NCI-H1105 treated with DMSO at 0.1 percent for 48 hours (cell line): ENCODE measurements at regions not wholly inside any gene's neighbourhood (a gene's known extent, or its start where the extent isn't known, plus 50 kb on each side); places are given as distances from the start of the nearest gene placed in this dataset.

Experiments used
- DNase-seq: peaks from one replicate; lab custom pipeline; 2025; lab: John Stamatoyannopoulos, UW

DNA sequence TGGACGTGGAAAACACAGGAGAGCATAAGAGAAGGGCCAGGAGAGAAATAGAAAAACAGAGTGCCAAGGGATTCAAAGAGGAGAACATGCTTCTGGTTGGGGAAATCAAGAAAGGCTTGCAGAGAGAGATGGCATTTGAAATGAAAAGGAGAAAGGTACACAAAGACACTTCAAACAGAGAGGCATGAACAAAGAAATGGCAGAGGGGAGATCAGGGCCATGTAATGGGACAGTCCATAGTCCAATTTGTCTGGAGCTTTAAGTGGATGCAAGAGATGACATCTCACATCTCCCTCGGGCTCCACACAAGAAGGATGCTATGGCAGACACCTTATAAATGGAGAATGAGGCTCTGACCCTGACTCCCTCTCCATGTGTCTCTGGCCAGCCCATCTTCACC lies 331.1 kb downstream of the MLLT3 start:
- no peak for DNase-seq

DNA sequence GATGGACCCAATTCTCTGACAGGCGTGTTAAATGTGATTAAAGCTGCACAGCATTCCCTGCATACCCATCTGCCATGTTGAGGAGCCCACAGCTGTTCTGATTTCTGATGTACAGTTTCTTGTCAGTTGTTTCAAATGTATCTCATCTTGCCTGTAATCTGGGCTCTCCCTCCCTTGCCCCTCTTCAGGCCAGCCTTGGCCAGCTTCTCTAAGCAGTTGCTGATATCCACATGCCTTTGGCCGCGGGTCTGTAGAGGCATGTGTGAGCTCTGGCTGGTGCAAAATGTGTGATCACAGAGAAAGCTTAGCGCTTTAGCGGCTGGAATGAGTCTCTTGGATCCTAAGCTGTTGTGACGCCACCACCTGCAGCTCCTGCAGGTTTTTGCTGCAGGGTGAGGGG lies 332.0 kb downstream of the MLLT3 start:
- no peak for DNase-seq

DNA sequence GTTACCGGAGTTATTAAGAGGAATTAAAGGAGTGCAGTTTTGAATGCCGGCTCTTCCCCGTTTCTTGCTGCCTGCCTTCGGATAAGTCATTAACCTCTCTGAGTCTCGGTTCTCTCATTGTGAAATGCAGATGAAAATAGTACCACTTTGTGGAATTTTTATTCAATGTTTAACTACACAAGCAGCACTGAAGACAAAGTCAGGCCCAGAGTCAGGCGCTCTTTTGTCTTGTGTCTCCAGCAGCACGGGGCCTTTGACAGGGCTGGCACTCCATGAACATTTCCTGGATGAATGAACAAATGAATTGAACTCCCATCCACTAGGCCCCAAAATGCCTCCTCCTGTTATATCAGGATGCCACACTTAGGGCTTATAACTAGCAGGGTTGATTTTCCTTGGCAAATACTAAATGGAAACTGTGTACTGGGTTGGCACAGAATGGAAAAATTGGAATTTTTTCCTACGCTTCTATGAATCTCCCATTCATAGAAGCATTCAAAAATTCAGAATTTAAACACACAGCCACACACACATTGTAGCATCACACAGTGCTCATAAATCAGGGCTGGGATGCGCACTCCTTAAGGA lies 332.8 kb downstream of the MLLT3 start:
- no peak for DNase-seq

GRCh38 chr9:20286969-20287368 lies 335.3 kb downstream of the MLLT3 start:
- DNase-seq = no peak

DNA sequence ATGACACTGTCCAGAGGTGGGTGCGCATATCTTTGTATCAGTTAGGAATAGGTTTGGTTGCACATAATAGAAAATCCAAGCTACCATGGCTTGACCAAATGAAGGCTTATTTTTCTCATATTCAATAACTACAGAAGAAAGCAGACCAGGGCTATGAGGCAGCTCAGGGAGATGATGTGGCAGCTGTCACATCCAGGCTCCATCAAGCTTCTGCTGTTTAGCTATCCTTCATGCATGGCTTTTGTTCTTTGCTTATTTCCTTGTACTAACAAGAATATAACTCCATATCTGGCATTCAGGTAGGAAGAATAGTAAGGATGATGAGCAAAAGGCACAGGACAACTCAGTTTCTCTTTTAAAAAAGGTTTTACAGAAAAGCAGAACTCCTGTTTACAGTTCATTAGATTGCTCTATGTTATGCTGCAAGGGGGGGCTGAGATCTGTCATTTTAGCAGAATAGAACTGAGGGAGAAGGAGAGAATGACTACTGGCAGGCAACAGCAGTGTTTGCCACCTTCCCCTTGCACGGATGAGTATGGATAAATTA lies 336.1 kb downstream of the MLLT3 start:
- DNase-seq = no peak

DNA sequence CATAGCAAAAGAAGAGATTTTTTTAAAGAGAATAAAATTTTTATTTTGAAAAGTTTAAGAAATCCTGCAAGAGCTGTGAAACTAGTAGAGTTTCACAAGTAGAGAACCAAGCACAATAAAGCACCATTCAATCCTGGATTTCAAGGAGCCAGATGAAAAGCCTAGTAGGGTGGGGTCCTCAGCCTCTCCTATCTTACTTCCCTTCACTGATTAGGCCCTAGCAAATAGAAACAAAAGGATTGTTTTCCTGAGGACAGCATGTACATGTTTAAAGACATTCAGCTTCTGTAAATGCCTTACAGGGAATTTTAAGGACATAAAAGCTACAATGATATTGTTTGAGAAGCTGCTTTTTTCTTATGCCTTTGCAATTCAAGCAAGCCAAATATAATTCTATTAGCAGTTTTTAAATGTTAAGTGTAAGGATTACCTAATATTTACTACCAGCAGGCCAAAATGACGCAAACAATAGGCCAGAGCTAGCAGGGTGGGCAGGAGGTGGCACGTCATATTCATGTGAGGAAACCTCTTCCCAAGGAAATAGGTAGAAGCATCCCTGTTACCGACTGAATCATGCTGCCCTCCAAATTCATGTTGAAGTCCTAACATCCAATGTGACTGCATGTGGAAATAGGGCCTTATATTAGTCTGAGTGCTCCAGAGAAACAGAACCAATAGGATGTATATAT lies 337.6 kb downstream of the MLLT3 start:
- no peak for DNase-seq

GRCh38 chr9:20280330-20280729 lies 342.0 kb downstream of the MLLT3 start:
- DNase-seq = no peak

DNA sequence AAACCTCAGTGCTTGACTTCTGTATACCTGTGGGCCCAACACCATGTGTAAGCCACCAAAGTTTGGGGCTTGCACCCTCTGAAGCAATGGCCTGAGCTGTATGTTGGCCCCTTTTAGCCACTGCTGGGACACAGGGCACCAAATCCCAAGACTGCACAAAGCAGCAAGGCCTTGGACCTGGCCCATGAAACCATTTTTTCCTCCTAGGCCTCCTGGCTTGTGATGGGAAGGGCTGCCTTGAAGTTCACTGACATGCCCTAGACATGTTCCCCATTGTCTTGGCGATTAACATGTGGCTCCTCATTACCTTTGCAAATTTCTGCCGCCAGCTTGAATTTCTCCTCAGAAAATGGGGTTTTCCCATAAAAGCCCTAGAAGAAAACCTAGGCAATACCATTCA lies 345.5 kb downstream of the MLLT3 start:
- no peak for DNase-seq

DNA sequence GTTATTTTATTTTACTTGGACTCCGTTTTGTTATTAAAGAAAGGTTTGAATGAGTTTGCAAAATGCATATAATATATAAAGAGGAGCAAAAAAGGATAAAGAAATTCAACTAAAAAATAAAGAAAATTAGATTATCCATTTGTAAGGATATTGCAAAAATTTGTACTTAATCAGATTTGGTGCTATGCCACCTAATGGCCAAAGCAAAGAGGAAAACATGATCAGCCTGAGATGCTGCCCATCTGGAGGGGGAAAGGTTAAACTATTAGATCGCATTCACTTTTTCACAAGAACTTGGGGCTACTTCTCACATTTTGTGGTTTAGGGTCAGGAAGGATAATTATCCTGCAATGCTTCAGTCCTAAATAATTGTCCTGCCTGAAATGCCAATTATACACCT lies 350.6 kb downstream of the MLLT3 start:
- DNase-seq = no peak

GRCh38 chr9:20271096-20271495 lies 351.2 kb downstream of the MLLT3 start:
- DNase-seq = no peak

DNA sequence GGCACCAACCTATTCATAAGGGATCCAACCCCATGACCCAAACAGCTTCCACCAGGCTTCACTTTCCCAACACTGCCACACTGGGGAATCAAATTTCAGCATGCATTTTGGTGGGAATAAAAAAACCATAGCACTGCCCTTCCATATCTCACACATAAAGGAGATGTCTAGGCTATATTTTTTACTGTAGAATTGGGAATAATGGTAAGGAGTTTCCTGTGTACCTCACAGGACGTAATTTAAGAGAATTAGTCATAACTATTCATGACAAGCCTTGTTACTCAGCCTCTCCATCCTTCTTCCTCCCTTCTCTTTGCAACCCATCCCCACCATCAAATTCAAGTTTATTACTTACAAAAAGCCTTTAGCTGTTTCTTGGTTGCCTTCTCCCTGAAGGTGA lies 352.1 kb downstream of the MLLT3 start:
- no peak for DNase-seq

GRCh38 chr9:20269620-20270019 lies 352.7 kb downstream of the MLLT3 start:
- DNase-seq = no peak

- no peak for DNase-seq
Measured at GRCh38 chr9:20264896-20265295, 357.4 kb downstream of the MLLT3 start.

DNA sequence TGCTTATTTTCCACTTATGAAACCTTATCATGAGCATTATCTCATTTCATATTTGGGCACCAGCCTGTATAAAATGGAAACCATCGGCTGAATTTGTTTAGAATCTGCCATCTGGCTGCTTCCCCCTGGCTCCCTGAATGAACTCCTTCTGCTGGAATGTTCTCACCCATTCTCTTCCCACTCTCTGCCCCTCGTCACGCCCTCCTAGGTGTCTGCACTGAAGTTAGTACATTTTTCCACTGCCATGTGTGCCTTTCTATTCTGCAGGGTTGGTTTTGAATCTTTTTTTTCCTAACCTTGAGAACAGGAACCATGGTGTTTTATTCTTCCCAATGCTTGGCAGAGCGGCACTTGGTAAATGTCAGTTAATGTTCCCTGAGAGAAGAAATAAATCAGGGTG lies 359.7 kb downstream of the MLLT3 start:
- DNase-seq = no peak

DNA sequence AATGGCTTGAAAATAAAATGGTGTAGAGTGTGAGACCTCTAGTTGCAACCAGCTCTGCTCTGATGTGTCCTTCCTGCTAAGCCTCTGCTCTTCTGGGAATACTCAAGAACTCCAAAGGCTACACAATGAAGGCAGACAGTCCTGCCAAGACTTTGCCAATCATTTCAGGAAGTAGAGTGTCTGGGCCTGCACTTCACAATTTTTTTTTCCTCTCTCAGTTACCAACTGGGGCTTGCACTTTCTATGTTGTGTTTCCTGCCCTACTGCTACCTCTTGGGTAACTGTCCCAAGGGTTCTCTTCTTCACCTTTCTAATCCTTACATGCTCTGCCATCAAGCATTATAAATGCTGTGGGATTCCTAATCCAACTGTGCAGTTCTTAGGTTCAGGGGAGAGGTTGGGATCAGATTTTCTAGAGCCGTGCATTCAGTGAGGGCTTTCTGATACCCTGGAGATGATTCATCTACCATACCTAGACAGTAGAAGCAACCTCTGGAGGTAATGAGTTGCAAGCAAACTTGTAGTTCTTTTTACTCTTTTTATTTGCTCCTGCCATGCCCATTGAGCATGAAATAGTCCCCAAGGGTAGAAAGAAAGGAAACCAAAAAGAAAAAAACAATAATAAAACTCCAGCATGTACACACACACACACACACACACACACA lies 365.9 kb downstream of the MLLT3 start:
- no peak for DNase-seq

- no peak for DNase-seq
Measured at GRCh38 chr9:20255052-20255451, 367.2 kb downstream of the MLLT3 start.

- DNase-seq = no peak
Measured at GRCh38 chr9:20253635-20254034, 368.7 kb downstream of the MLLT3 start.

- no peak for DNase-seq
Measured at GRCh38 chr9:20252778-20253177, 369.5 kb downstream of the MLLT3 start.

DNA sequence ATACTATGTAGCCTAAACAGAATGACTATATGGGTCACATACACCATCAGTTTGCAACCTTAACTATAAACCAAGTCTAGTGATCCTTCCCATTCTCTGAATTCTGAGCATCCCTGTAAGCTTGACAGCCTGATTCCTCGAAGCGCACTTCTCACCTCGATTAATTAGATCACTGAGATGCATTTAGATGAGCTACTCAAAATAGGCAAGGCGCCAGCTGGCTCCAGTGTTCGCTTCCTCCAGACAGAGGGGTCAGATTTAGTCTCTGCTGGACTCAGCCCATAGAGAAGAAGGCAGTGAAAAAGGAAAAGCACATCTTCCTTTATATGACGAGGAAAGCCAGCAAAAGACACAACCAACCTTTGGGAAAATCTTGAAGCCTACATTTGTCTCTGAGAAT lies 371.5 kb downstream of the MLLT3 start:
- no peak for DNase-seq

- no peak for DNase-seq
Measured at GRCh38 chr9:20244271-20244670, 378.0 kb downstream of the MLLT3 start.

DNA sequence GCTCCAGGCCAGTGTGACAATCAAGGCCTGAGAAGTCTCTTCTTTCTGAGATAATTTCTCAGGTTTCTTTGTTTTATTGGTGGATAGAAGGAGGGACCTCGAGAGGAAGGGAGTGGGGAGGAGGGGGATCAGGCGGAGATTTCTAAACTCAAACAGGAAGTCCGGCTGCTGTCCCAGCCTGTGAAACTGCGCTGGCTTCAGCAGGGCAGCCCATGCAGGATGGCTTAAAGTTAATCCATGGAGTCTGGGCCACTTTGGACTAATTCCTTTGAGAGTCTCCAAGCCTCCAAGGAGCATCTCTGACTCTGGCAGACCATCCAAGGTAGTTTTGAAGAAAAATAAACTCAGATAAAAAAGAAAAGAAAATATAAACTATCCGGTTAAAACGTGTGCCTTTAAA lies 378.5 kb downstream of the MLLT3 start:
- no peak for DNase-seq

DNA sequence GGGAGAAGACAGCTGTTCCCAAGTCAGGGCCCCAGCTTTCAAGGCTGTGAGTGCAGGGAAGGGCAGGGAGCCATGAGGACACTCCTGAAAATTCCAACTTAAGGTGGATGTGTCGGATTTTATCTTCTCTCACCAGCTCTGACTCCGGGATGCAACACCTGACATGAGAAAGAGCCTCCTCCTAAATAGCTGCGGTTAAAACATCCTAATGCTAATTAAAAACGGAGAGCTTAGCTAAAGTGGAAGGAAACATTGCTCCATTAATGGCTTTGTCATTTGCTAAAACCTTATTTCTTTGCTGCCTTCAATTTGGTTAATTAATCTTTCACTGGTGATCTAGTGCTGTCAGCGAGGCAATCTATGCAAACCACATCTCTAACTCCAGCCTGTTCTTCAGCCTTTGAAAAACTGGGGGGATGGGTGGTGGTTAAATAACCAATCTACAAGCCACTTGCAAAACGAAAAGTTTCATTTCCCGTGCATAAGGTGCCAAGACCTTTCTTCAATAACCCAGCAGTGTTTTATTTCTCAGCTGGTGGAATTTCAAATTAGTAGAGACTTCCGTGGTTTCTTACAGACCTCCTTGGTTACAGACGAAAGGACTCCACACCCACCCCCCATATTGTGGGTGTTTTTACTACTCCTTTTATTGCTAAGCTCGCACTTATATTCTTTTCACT lies 379.6 kb downstream of the MLLT3 start:
- DNase-seq = no peak

DNA sequence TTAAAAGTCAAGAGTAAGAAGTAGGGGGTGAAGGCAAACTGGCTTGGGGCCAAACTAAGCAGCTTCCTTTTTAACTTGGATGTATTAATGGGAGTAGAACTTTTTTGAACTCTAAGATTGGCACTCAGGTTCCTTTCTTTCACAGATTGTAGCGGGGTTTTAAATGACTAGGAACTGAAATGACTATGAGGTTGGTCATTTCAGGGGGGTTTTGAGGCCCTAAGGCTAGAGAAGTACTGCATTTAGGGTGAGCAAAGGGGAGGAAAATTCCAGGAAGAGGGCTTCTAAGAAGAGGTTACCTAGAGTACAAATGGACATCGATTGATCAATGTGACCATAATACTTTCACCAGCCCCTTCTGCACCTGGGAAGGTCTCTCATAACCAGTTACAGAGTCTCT lies 381.8 kb downstream of the MLLT3 start:
- no peak for DNase-seq
